Dermis blood vessel endothelial cell (primary cell): ENCODE measurements at regions not wholly inside any gene's neighbourhood (a gene's known extent, or its start where the extent isn't known, plus 50 kb on each side); places are given as distances from the start of the nearest gene placed in this dataset.

ENCODE experiments used
- DNase-seq: peaks from one replicate; pipeline ENCODE4 v3.0.0; 2010

DNA sequence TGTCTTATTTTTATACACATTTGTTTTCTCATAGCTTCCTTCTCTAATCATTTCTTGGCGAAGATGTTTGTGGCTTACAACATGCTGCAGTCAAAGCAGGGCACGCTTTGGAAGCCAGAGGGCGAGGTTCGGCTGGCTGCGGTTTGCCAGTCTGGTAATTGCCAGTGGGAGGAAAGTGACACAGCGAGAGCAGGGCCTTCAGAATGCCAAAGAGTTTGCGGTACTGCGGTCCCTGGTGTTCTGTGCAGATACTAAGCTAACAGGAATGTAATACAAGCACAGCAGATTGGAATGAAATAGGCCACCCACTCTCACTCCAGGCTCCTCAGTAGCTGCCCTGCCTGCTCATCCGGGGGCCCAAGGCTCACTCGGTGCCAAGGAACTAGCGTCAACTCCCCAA, 58.7 kb upstream of the TGM3 start:
- DNase-seq, result no peak

DNA sequence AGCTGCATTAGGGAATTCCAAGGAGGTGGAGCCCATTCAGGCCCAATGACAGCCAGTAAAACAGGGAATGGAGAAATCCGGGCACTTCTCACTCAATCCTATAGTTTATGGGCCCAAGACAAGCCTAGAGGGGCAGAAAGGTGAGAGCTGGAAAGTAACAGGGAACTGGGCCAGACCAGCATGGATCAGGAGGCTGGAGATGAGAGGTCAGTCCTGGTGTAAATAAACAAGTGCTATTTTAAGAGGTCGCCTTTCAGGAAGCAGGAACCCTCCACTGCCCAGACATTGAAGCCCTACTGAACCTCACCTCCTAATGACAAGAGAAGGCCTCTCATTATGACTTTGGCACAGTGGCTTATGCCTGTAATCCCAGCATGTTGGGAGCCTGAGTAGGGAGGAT, 57.2 kb upstream of the TGM3 start:
- no peak for DNase-seq

DNA sequence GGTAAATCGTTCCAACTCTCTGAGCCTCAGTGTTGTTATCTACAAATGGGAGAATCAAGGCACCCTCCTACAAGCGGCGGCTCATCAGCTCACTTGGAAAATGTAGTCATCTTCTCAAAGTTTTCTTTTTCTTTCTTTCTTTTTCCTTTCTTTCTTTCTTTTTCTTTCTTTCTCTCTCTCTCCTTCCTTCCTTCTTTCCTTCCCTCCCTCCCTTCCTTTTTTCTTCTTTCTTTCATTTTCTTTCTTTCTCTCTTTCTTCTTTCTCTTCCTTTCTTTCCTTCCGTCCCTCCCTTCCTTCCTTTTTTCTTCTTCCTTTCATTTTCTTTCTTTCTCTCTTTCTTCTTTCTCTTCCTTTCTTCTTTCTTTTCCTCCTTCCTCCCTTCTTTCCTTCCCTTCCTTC, 55.0 kb upstream of the TGM3 start:
- no peak for DNase-seq

DNA sequence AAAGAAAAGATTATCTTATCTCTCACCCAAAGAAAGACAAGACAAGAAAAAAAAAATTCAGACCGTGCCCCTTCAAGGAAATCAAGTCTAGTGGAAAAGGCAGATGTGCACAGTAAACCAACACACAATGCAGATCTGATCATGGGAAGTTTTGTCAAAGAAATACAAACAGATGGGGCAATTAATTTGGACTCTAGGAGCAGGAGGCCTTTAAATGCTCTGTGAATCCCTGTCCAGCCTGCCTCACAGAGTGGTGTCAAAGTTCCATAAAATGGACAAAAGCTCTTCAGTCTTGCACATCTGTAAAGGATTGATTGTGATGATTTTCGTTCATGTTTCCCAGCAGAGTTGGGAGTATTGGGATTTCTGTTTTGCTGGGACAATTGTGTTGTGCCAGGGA, 53.1 kb upstream of the TGM3 start:
- no peak for DNase-seq

DNA sequence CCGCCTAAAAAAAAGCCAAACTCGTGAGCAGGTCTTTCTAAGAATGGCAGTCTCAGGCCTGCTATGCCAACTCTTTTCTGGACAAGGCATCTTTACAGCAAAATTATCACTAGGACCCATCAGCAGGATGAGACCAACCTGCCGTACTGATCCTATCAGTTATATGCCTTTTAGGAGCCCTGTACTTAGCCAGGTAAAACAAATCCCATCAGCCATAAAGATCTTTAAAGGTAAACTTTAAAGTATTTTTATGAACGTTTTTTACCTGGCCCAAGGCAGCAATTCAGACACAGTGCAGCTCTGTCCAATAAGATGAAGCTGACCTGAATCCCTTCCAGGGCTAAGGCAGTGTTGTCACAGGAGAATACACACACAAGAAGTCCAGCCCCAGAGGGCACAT, 51.3 kb upstream of the TGM3 start:
- no peak for DNase-seq

DNA sequence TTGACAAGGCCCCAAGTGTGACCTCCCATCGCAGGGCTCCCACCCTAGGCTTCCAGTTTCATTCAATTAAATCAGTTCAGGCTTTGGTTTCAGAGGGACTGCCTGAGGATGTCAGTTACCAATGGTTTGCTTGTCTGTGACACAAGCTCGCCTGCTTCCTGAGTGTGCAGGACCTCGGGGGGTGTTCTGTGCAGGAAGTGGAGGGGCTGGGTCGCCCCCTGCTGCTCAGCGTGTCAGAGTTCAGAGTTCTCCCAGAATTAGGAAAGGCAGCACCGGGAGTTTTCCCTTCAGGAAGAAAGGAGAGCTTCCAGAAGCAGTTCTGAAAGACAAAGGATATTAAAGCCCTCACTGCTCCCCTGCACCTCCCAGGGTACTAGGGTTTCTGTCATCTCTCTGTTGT, 50.8 kb upstream of the TGM3 start:
- DNase-seq, result no peak

DNA sequence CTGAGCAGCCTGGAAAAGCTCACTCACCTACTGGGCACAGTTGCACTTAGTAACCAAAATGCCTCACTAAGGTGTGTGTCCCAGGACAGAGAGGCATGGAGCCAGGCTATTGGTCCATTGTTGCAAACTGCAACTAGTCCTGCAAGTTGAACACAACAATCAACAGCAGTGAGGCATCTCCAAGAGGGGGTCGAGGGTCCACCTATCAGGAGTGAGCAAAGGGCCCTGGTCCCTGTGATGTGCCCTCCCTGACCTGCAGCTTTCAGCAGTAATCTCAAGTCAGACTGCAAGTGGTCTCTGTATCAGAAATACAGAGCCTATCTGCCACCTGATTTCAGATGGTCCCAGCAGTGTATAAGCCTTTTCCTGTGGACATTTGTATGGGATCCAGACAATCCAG, 50.2 kb upstream of the TGM3 start:
- DNase-seq, result no peak
